GM23338 (cell line): ENCODE measurements at regions not wholly inside any gene's neighbourhood (a gene's known extent, or its start where the extent isn't known, plus 50 kb on each side); places are given as distances from the start of the nearest gene placed in this dataset.

Experiments used
- ATAC-seq: fragments of 200-7000 bp; cut with Tn5 transposase; 3 replicates; pipeline ENCODE4 v1.9.1; 2020
- DNase-seq: peaks from one replicate; pipeline ENCODE4 v3.0.0-alpha.2; 2015; ENCODE audit warnings: low spot score
- H2AFZ ChIP-seq: fragments of 200-600 bp; sonication (generic); 2 replicates; pipeline ENCODE4 v1.8.0; 2016; ENCODE audit warnings: antibody characterized with exemption, mild to moderate bottlenecking, moderate library complexity
- H3F3A ChIP-seq: fragments of 200-600 bp; sonication (generic); replicated peaks from 2 replicates; pipeline ENCODE4 v1.8.0; 2017; ENCODE audit warnings: antibody characterized with exemption, mixed run types, low read depth
- H3K27ac ChIP-seq: fragments of 200-600 bp; sonication (generic); 2 replicates; pipeline ENCODE4 v1.6.1; 2016; ENCODE audit warnings: low read depth
- H3K27me3 ChIP-seq: fragments of 200-600 bp; sonication (generic); 2 replicates; pipeline ENCODE4 v1.8.0; 2016; ENCODE audit warnings: mild to moderate bottlenecking, mixed run types, moderate library complexity; ENCODE audit not compliant: insufficient read depth
- H3K36me3 ChIP-seq: fragments of 200-600 bp; sonication (generic); 2 replicates; pipeline ENCODE4 v1.8.0; 2016; ENCODE audit warnings: mild to moderate bottlenecking; ENCODE audit not compliant: insufficient read depth
- H3K4me1 ChIP-seq: fragments of 200-600 bp; sonication (generic); 2 replicates; pipeline ENCODE4 v1.8.0; 2016; ENCODE audit warnings: mild to moderate bottlenecking, moderate library complexity; ENCODE audit not compliant: insufficient read depth
- H3K4me2 ChIP-seq: fragments of 200-600 bp; sonication (generic); 2 replicates; pipeline ENCODE4 v1.7.1; 2017; ENCODE audit warnings: mixed run types
- H3K4me3 ChIP-seq: fragments of 200-600 bp; sonication (generic); 2 replicates; pipeline ENCODE4 v1.6.1; 2016; ENCODE audit warnings: mixed run types
- H3K79me2 ChIP-seq: fragments of 200-600 bp; sonication (generic); replicated peaks from 2 replicates; pipeline ENCODE4 v1.8.0; 2017; ENCODE audit warnings: mild to moderate bottlenecking; ENCODE audit not compliant: insufficient read depth
- H3K9me2 ChIP-seq: fragments of 200-600 bp; sonication (generic); 2 replicates; pipeline ENCODE4 v1.8.0; 2017; ENCODE audit not compliant: insufficient read depth
- H4K20me1 ChIP-seq: fragments of 200-600 bp; sonication (generic); replicated peaks from 2 replicates; pipeline ENCODE4 v1.8.0; 2017; ENCODE audit warnings: mild to moderate bottlenecking; ENCODE audit not compliant: insufficient read depth
- H3K27ac Mint-ChIP-seq: 2 replicates; pipeline ENCODE4 v1.8.0; 2020; ENCODE audit warnings: inconsistent platforms, mild to moderate bottlenecking, moderate library complexity, mixed read lengths
- H3K27me3 Mint-ChIP-seq: 3 replicates; pipeline ENCODE4 v1.8.0; 2022; ENCODE audit warnings: low read depth, mild to moderate bottlenecking, moderate library complexity, mixed read lengths, inconsistent platforms; ENCODE audit not compliant: insufficient read depth, poor library complexity
- H3K36me3 Mint-ChIP-seq: 3 replicates; pipeline ENCODE4 v1.8.0; 2021; ENCODE audit warnings: low read depth, mild to moderate bottlenecking, inconsistent platforms, moderate library complexity, mixed read lengths
- H3K4me1 Mint-ChIP-seq: 3 replicates; pipeline ENCODE4 v1.8.0; 2020; ENCODE audit warnings: mild to moderate bottlenecking, inconsistent platforms, mixed read lengths
- H3K4me3 Mint-ChIP-seq: 3 replicates; pipeline ENCODE4 v1.8.0; 2021; ENCODE audit warnings: moderate library complexity, mild to moderate bottlenecking, inconsistent platforms, mixed read lengths
- H3K9me3 Mint-ChIP-seq: 3 replicates; pipeline ENCODE4 v1.8.0; 2020; ENCODE audit warnings: moderate library complexity, mild to moderate bottlenecking, inconsistent platforms, mixed read lengths
- CREB1 ChIP-seq: fragments of 250-450 bp; sonication (Bioruptor Pico); IDR thresholded peaks from 2 replicates; pipeline ENCODE4 v1.5.0; 2020; ENCODE audit warnings: low read depth, mild to moderate bottlenecking, moderate library complexity
- EZH2 ChIP-seq: fragments of 200-600 bp; sonication (generic); IDR thresholded peaks from one replicate; pipeline ENCODE4 v1.8.0; 2017; ENCODE audit warnings: antibody characterized with exemption, mild to moderate bottlenecking, low read depth; ENCODE audit not compliant: unreplicated experiment
- EZH2phosphoT487 ChIP-seq: fragments of 200-600 bp; sonication (generic); IDR thresholded peaks from one replicate; pipeline ENCODE4 v1.8.1; 2018; ENCODE audit warnings: antibody characterized with exemption; ENCODE audit not compliant: unreplicated experiment
- JUNB ChIP-seq: IDR thresholded peaks from one replicate; pipeline ENCODE4 v1.6.1; 2016; ENCODE audit warnings: antibody characterized with exemption; ENCODE audit not compliant: unreplicated experiment
- NANOG ChIP-seq: IDR thresholded peaks from 2 replicates; pipeline ENCODE4 v1.6.1; 2016; ENCODE audit warnings: antibody characterized with exemption, borderline replicate concordance
- POLR2AphosphoS5 ChIP-seq: IDR thresholded peaks from 2 replicates; pipeline ENCODE4 v1.6.1; 2016; ENCODE audit warnings: antibody characterized with exemption, low read depth
- REST ChIP-seq: IDR thresholded peaks from one replicate; pipeline ENCODE4 v1.6.1; 2018; ENCODE audit warnings: antibody characterized with exemption; ENCODE audit not compliant: unreplicated experiment
- STAT1 ChIP-seq: IDR thresholded peaks from one replicate; pipeline ENCODE4 v1.6.1; 2016; ENCODE audit warnings: antibody characterized with exemption; ENCODE audit not compliant: unreplicated experiment
- ZNF114 ChIP-seq: fragments of 250-450 bp; sonication (Bioruptor Pico); IDR thresholded peaks from 2 replicates; pipeline ENCODE4 v1.5.0; 2020; ENCODE audit warnings: mild to moderate bottlenecking, moderate library complexity
- ZNF331 ChIP-seq: fragments of 250-450 bp; sonication (Bioruptor Pico); IDR thresholded peaks from 2 replicates; pipeline ENCODE4 v1.5.0; 2020; ENCODE audit warnings: low read depth, mild to moderate bottlenecking, moderate library complexity
- ZNF462 ChIP-seq: fragments of 250-450 bp; sonication (Bioruptor Pico); IDR thresholded peaks from 2 replicates; pipeline ENCODE4 v1.5.0; 2020; ENCODE audit warnings: mild to moderate bottlenecking, moderate library complexity
- TF ChIP-seq, protein P1 (sequence below): IDR thresholded peaks from 2 replicates; pipeline ENCODE4 v1.6.1; 2016; ENCODE audit warnings: antibody characterized with exemption
- TF ChIP-seq, protein P2 (sequence below), 2 experiments: fragments of 200-600 bp in 1 of 2; sonication (generic) in 1 of 2; conservative IDR thresholded peaks; 2 replicates each; pipeline versions ENCODE4 v1.5.1 to v1.6.1; 2016 to 2017; ENCODE audit warnings: antibody characterized with exemption in 2 of 2, low read depth in 2 of 2, mild to moderate bottlenecking in 2 of 2, moderate library complexity in 1 of 2

- Mint-ChIP-seq H3K27ac (no peak overlapping the region), H3K4me1 (peaks cover 19% of the 10 kb centered on the region), H3K4me3 (no peak overlapping the region), H3K27me3 (peaks cover 3% of the 10 kb centered on the region), H3K9me3 (peaks cover 5% of the 10 kb centered on the region; the same call in 2 of the 3 replicates), H3K36me3 (no peaks in the 10 kb centered on the region)
- H3F3A ChIP-seq, result no peaks in the 10 kb centered on the region
- H4K20me1 ChIP-seq, result no peaks in the 10 kb centered on the region
- H2AFZ ChIP-seq, result no peak overlapping the region
- ATAC-seq (no peak), DNase-seq (no peak)
- H3K36me3 ChIP-seq, result no peaks in the 10 kb centered on the region
- TF ChIP-seq ZNF462 (no peak), JUNB (no peak), ZNF114 (no peak), REST (no peak), NANOG (no peak), EZH2phosphoT487 (no peak), ZNF331 (CRISPR knock-in tag) (no peak), EZH2 (no peak), POLR2AphosphoS5 (no peak), CREB1 (CRISPR knock-in tag) (no peak), STAT1 (no peak)
- TF ChIP-seq, protein P1, sequence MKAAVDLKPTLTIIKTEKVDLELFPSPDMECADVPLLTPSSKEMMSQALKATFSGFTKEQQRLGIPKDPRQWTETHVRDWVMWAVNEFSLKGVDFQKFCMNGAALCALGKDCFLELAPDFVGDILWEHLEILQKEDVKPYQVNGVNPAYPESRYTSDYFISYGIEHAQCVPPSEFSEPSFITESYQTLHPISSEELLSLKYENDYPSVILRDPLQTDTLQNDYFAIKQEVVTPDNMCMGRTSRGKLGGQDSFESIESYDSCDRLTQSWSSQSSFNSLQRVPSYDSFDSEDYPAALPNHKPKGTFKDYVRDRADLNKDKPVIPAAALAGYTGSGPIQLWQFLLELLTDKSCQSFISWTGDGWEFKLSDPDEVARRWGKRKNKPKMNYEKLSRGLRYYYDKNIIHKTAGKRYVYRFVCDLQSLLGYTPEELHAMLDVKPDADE, result no peak
- TF ChIP-seq, protein P2, sequence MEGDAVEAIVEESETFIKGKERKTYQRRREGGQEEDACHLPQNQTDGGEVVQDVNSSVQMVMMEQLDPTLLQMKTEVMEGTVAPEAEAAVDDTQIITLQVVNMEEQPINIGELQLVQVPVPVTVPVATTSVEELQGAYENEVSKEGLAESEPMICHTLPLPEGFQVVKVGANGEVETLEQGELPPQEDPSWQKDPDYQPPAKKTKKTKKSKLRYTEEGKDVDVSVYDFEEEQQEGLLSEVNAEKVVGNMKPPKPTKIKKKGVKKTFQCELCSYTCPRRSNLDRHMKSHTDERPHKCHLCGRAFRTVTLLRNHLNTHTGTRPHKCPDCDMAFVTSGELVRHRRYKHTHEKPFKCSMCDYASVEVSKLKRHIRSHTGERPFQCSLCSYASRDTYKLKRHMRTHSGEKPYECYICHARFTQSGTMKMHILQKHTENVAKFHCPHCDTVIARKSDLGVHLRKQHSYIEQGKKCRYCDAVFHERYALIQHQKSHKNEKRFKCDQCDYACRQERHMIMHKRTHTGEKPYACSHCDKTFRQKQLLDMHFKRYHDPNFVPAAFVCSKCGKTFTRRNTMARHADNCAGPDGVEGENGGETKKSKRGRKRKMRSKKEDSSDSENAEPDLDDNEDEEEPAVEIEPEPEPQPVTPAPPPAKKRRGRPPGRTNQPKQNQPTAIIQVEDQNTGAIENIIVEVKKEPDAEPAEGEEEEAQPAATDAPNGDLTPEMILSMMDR (conservative IDR thresholded peaks at IDR 0.05; ENCODE audit: low read depth in 2 of 2), result no peak
- no peak overlapping the region for H3K4me2 ChIP-seq
- H3K79me2 ChIP-seq, result no peaks in the 10 kb centered on the region
- H3K27me3 ChIP-seq, result no peaks in the 10 kb centered on the region
- H3K4me1 ChIP-seq, result no peaks in the 10 kb centered on the region
- H3K9me2 ChIP-seq, result no peaks in the 10 kb centered on the region
- H3K4me3 ChIP-seq, result no peak overlapping the region
- H3K27ac ChIP-seq, result no peak overlapping the region
These were observed 269.0 kb downstream of the ZSWIM6 start for GRCh38 chr5:61600945-61601511.
